Peyer's patch (tissue), 4 donors: ENCODE measurements at regions not wholly inside any gene's neighbourhood (a gene's known extent, or its start where the extent isn't known, plus 50 kb on each side); places are given as distances from the start of the nearest gene placed in this dataset.

Source experiments
- CTCF ChIP-seq, 6 experiments: fragments of 450-650 bp in 4 of 6; fragments of 200-600 bp in 2 of 6; sonication (generic) in 1 of 6; IDR thresholded peaks; one replicate each; pipeline ENCODE4 v1.5.1; 2017 to 2019; ENCODE audit warnings: antibody characterized with exemption in 6 of 6, mild to moderate bottlenecking in 3 of 6, moderate library complexity in 1 of 6
- POLR2A ChIP-seq, 2 donors: fragments of 450-650 bp; IDR thresholded peaks; one replicate each; pipeline ENCODE4 v1.5.1; 2017; ENCODE audit warnings: antibody characterized with exemption in 2 of 2, mild to moderate bottlenecking in 2 of 2, moderate library complexity in 2 of 2

DNA sequence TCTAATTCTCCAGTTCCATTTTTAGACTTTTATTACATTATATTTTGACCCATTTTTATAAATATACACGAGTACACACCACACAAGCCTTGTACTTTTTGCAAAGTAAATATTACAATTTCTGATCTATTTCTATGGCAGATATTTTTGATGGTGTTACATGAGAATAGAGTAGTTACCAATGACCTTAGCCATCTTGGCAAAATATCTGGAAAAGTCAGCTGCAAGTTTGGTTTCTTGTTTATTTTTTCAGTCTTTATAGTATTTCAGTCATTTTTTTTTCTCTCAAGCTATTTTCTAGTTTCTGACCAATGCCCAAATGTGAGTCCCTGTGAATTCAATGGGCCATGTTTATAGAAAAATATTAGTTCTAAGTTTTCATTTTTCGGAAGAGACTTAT is 64.0 kb upstream of the TMC1 start:
- TF ChIP-seq POLR2A (IDR thresholded peaks at IDR 0.05) = no peak
- TF ChIP-seq CTCF (IDR thresholded peaks at IDR 0.05) = no peak
